GM12878 (cell line): ENCODE measurements at regions not wholly inside any gene's neighbourhood (a gene's known extent, or its start where the extent isn't known, plus 50 kb on each side); places are given as distances from the start of the nearest gene placed in this dataset.

Experiments used
- JUND ChIP-seq: IDR thresholded peaks from 2 replicates; pipeline ENCODE4 v1.6.1; 2012; ENCODE audit warnings: low read depth, mild to moderate bottlenecking, low read length, improper control_type of control experiment, moderate library complexity
- ZNF24 ChIP-seq: fragments of 450-650 bp; IDR thresholded peaks from 2 replicates; pipeline ENCODE4 v1.6.1; 2017; ENCODE audit warnings: antibody characterized with exemption, mild to moderate bottlenecking
- TF ChIP-seq, protein P1 (sequence below): IDR thresholded peaks from 2 replicates; pipeline ENCODE4 v1.6.1; 2012; ENCODE audit warnings: mild to moderate bottlenecking, low read depth, low read length

GRCh38 chr2:176755537-176756135, 457.0 kb upstream of the HNRNPA3 start:
- TF ChIP-seq, protein P1, sequence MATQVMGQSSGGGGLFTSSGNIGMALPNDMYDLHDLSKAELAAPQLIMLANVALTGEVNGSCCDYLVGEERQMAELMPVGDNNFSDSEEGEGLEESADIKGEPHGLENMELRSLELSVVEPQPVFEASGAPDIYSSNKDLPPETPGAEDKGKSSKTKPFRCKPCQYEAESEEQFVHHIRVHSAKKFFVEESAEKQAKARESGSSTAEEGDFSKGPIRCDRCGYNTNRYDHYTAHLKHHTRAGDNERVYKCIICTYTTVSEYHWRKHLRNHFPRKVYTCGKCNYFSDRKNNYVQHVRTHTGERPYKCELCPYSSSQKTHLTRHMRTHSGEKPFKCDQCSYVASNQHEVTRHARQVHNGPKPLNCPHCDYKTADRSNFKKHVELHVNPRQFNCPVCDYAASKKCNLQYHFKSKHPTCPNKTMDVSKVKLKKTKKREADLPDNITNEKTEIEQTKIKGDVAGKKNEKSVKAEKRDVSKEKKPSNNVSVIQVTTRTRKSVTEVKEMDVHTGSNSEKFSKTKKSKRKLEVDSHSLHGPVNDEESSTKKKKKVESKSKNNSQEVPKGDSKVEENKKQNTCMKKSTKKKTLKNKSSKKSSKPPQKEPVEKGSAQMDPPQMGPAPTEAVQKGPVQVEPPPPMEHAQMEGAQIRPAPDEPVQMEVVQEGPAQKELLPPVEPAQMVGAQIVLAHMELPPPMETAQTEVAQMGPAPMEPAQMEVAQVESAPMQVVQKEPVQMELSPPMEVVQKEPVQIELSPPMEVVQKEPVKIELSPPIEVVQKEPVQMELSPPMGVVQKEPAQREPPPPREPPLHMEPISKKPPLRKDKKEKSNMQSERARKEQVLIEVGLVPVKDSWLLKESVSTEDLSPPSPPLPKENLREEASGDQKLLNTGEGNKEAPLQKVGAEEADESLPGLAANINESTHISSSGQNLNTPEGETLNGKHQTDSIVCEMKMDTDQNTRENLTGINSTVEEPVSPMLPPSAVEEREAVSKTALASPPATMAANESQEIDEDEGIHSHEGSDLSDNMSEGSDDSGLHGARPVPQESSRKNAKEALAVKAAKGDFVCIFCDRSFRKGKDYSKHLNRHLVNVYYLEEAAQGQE = no peak
- TF ChIP-seq JUND (no peak), ZNF24 (no peak)
